ENCODE measurements at regions not wholly inside any gene's neighbourhood (a gene's known extent, or its start where the extent isn't known, plus 50 kb on each side); places are given as distances from the start of the nearest gene placed in this dataset.

DNA sequence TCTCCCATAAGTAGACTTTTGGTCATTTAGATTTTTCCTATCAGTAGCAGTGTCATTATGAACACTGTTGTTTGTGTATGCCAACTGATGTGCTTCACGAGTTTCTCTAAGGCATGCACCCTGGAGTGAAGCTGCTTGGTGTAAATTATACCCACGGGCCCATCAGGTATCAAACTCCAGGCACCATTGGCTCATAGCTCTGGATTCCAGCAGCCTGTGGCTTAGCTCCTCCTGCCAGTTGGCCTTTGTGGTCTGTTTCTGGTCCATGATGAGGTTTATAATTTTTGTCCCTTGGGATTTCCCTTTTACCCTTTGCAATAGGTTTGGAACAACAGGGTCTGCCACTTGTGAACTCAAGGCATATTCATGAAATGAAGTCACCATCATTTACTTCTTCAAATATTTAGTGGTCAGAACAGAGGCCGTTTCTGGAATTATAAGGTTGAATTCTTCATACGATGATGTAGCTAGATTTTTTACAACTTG is 350.5 kb downstream of the PRL start:
- TF ChIP-seq POLR2A (IDR thresholded peaks at IDR 0.05; ENCODE audit: low read depth, low read length) (no peak), POLR2AphosphoS5 (IDR thresholded peaks at IDR 0.05; ENCODE audit: insufficient read depth, low read depth, low read length) (no peak), MYC (IDR thresholded peaks at IDR 0.05; ENCODE audit: low read depth, low read length) (no peak)
- TF ChIP-seq, protein P1, sequence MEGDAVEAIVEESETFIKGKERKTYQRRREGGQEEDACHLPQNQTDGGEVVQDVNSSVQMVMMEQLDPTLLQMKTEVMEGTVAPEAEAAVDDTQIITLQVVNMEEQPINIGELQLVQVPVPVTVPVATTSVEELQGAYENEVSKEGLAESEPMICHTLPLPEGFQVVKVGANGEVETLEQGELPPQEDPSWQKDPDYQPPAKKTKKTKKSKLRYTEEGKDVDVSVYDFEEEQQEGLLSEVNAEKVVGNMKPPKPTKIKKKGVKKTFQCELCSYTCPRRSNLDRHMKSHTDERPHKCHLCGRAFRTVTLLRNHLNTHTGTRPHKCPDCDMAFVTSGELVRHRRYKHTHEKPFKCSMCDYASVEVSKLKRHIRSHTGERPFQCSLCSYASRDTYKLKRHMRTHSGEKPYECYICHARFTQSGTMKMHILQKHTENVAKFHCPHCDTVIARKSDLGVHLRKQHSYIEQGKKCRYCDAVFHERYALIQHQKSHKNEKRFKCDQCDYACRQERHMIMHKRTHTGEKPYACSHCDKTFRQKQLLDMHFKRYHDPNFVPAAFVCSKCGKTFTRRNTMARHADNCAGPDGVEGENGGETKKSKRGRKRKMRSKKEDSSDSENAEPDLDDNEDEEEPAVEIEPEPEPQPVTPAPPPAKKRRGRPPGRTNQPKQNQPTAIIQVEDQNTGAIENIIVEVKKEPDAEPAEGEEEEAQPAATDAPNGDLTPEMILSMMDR (IDR thresholded peaks at IDR 0.05; ENCODE audit: extremely low read depth in 1 of 2, insufficient read depth in 1 of 2, low read depth in 1 of 2, low read length in 2 of 2): no peak

Data from endothelial cell of umbilical vein (primary cell).